Esophagus squamous epithelium (tissue), 4 donors: ENCODE measurements at regions not wholly inside any gene's neighbourhood (a gene's known extent, or its start where the extent isn't known, plus 50 kb on each side); places are given as distances from the start of the nearest gene placed in this dataset.

Experiments
- POLR2A ChIP-seq, 4 donors: fragments of 450-650 bp; IDR thresholded peaks; one replicate each; pipeline ENCODE4 v1.6.1; 2017; ENCODE audit warnings: antibody characterized with exemption in 4 of 4, mild to moderate bottlenecking in 4 of 4, moderate library complexity in 3 of 4
- TF ChIP-seq, protein P1 (sequence below), 6 experiments: fragments of 450-650 bp in 4 of 6; fragments of 200-600 bp in 2 of 6; sonication (generic) in 2 of 6; IDR thresholded peaks; one replicate each; pipeline ENCODE4 v1.5.1; 2016 to 2019; ENCODE audit warnings: antibody characterized with exemption in 6 of 6, mild to moderate bottlenecking in 4 of 6, moderate library complexity in 4 of 6

- TF ChIP-seq, protein P1, sequence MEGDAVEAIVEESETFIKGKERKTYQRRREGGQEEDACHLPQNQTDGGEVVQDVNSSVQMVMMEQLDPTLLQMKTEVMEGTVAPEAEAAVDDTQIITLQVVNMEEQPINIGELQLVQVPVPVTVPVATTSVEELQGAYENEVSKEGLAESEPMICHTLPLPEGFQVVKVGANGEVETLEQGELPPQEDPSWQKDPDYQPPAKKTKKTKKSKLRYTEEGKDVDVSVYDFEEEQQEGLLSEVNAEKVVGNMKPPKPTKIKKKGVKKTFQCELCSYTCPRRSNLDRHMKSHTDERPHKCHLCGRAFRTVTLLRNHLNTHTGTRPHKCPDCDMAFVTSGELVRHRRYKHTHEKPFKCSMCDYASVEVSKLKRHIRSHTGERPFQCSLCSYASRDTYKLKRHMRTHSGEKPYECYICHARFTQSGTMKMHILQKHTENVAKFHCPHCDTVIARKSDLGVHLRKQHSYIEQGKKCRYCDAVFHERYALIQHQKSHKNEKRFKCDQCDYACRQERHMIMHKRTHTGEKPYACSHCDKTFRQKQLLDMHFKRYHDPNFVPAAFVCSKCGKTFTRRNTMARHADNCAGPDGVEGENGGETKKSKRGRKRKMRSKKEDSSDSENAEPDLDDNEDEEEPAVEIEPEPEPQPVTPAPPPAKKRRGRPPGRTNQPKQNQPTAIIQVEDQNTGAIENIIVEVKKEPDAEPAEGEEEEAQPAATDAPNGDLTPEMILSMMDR (IDR thresholded peaks at IDR 0.05) = no peak
- no peak for TF ChIP-seq POLR2A (IDR thresholded peaks at IDR 0.05)
Measured at GRCh38 chr15:92831336-92831654, 68.8 kb upstream of the CHD2 start.
